ENCODE measurements at regions not wholly inside any gene's neighbourhood (a gene's known extent, or its start where the extent isn't known, plus 50 kb on each side); places are given as distances from the start of the nearest gene placed in this dataset.

DNA sequence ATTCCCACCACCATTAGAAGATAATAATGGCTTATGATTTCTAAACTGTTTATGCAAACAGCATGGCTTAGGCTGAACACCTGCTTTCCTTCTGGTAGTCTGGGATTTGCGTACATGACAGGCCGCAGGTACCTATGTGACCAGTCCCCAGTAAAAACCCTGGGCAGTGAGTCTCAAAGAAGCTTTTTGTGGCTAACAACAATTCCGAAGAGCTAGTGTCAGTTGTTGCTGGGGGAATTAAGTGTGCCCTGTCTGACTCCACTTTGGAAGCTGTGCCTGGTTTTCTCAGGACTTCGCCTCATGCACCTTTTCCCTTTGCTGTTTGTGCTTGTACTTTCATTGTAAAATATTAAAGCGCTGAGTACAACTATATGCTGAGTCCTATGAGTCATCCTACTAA, 250.2 kb upstream of the MIR17HG start:
- no peak overlapping the region for H3K4me2 ChIP-seq (ENCODE audit: low read length)
- H3K4me3 ChIP-seq (ENCODE audit: low read depth, low read length) = no peak overlapping the region
- no peaks in the 10 kb centered on the region for H3K79me2 ChIP-seq
- no peak overlapping the region for H3K9ac ChIP-seq
- H3K36me3 ChIP-seq (ENCODE audit: control insufficient read depth, insufficient read depth, low read length) = no peaks in the 10 kb centered on the region
- H3K4me1 ChIP-seq = no peaks in the 10 kb centered on the region
- no peaks in the 10 kb centered on the region for H3K9me3 ChIP-seq (ENCODE audit: control insufficient read depth, low read length)
- H3K27ac ChIP-seq = no peak overlapping the region
- TF ChIP-seq, protein P1, sequence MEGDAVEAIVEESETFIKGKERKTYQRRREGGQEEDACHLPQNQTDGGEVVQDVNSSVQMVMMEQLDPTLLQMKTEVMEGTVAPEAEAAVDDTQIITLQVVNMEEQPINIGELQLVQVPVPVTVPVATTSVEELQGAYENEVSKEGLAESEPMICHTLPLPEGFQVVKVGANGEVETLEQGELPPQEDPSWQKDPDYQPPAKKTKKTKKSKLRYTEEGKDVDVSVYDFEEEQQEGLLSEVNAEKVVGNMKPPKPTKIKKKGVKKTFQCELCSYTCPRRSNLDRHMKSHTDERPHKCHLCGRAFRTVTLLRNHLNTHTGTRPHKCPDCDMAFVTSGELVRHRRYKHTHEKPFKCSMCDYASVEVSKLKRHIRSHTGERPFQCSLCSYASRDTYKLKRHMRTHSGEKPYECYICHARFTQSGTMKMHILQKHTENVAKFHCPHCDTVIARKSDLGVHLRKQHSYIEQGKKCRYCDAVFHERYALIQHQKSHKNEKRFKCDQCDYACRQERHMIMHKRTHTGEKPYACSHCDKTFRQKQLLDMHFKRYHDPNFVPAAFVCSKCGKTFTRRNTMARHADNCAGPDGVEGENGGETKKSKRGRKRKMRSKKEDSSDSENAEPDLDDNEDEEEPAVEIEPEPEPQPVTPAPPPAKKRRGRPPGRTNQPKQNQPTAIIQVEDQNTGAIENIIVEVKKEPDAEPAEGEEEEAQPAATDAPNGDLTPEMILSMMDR (IDR thresholded peaks at IDR 0.05) = no peak
- no peaks in the 10 kb centered on the region for H3K27me3 ChIP-seq (ENCODE audit: control insufficient read depth, insufficient read depth, low read length)
- H2AFZ ChIP-seq = no peak overlapping the region

DNA sequence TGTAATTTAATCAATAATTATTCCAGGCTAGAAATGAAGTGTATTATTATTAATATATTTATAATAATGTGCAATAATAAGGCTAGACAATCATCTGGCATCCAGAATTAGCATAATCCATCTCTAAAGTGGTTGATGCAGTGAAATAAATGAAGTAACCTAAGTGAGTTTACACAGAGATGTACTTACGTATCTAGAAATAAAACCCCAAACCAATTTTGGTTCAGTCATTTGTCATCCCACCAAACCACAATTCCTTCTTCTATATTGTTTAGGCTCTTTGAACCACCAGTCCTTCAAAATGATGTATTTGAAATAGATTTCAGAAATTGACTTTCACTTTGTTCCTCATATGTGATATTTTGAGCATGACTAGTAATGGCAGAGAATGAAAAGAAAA, 247.6 kb upstream of the MIR17HG start:
- Histone ChIP-seq H3K27me3 (ENCODE audit: control insufficient read depth, insufficient read depth, low read length) (no peaks in the 10 kb centered on the region), H3K36me3 (ENCODE audit: control insufficient read depth, insufficient read depth, low read length) (no peaks in the 10 kb centered on the region), H3K9ac (no peak overlapping the region), H3K4me3 (ENCODE audit: low read depth, low read length) (no peak overlapping the region), H3K79me2 (no peaks in the 10 kb centered on the region), H3K9me3 (ENCODE audit: control insufficient read depth, low read length) (no peaks in the 10 kb centered on the region), H3K4me1 (no peaks in the 10 kb centered on the region), H3K27ac (no peak overlapping the region), H3K4me2 (ENCODE audit: low read length) (no peak overlapping the region), H2AFZ (no peak overlapping the region)
- TF ChIP-seq, protein P1 (IDR thresholded peaks at IDR 0.05) = no peak

DNA sequence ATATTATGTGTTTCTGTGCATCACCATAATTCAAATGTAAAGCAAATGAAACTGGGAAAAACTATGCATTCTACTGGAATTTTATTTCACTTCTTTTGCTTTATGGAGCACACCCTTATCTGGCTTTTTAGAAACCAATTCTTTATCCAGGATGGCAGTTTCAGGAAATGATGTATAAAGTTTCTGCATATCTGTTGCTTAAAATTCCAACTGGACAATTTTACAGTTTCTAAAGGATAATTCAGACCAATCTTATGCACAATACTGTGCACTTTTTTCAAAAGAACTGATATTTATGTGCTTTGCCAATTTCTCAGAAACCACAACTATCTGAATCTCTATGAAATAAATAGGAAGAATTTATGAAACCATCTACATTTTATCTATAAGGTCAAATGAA, 246.5 kb upstream of the MIR17HG start:
- no peak overlapping the region for H3K9ac ChIP-seq
- no peaks in the 10 kb centered on the region for H3K36me3 ChIP-seq (ENCODE audit: control insufficient read depth, insufficient read depth, low read length)
- H3K4me1 ChIP-seq = no peaks in the 10 kb centered on the region
- H3K4me3 ChIP-seq (ENCODE audit: low read depth, low read length) = no peak overlapping the region
- no peaks in the 10 kb centered on the region for H3K79me2 ChIP-seq
- no peaks in the 10 kb centered on the region for H3K9me3 ChIP-seq (ENCODE audit: control insufficient read depth, low read length)
- no peaks in the 10 kb centered on the region for H3K27me3 ChIP-seq (ENCODE audit: control insufficient read depth, insufficient read depth, low read length)
- no peak overlapping the region for H2AFZ ChIP-seq
- no peak overlapping the region for H3K4me2 ChIP-seq (ENCODE audit: low read length)
- TF ChIP-seq, protein P1 (IDR thresholded peaks at IDR 0.05) = no peak
- H3K27ac ChIP-seq = no peak overlapping the region

DNA sequence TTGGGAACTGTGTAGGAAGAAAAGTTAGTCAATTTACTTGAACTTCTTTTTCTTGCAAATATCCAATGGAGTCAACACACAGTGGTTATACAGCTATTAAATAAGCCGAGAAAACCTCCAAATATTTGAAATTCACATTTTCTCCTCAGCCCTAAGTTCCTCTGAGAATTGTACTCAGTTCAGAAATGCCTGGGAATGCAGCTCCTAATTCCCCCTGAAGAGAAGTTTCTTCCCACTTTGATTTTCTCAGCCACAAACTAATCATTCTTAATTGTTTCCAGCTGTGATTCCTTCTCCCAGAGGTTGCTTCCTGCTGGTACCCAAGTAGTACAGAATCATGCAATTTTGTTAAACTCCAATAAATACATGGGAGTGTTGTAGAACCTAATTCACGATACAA, 246.1 kb upstream of the MIR17HG start:
- TF ChIP-seq, protein P1 (IDR thresholded peaks at IDR 0.05) = no peak
- no peaks in the 10 kb centered on the region for H3K79me2 ChIP-seq

DNA sequence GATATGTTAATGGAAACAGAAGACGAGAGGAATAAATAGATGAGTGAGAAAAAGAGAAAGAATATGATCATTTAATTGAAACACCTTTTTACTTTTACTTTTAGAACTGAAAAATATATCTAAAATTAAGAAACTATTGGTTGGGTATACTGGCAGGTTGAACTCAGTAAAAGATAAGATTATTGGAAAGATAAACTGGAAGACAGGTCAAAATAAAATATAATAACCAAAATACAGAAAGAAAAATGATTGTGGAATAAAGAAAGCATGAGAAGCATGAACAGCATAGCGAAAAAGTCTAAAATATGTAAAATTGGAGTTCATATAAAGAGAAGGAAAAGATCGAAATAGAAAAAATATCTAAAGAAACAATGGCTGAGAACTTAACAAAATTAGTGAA, 242.2 kb upstream of the MIR17HG start:
- Histone ChIP-seq H2AFZ (no peak overlapping the region), H3K4me2 (ENCODE audit: low read length) (no peak overlapping the region), H3K9ac (no peak overlapping the region), H3K36me3 (ENCODE audit: control insufficient read depth, insufficient read depth, low read length) (no peaks in the 10 kb centered on the region), H3K79me2 (no peaks in the 10 kb centered on the region), H3K27ac (no peak overlapping the region), H3K9me3 (ENCODE audit: control insufficient read depth, low read length) (no peaks in the 10 kb centered on the region), H3K4me3 (ENCODE audit: low read depth, low read length) (no peak overlapping the region), H3K27me3 (ENCODE audit: control insufficient read depth, insufficient read depth, low read length) (no peaks in the 10 kb centered on the region), H3K4me1 (no peaks in the 10 kb centered on the region)
- TF ChIP-seq, protein P1 (IDR thresholded peaks at IDR 0.05) = no peak

More for the DNA sequence above, 246.1 kb upstream of the MIR17HG start:
- Histone ChIP-seq H3K4me1 (no peaks in the 10 kb centered on the region), H3K27me3 (ENCODE audit: control insufficient read depth, insufficient read depth, low read length) (no peaks in the 10 kb centered on the region), H3K27ac (no peak overlapping the region), H2AFZ (no peak overlapping the region), H3K4me2 (ENCODE audit: low read length) (no peak overlapping the region), H3K9ac (no peak overlapping the region), H3K4me3 (ENCODE audit: low read depth, low read length) (no peak overlapping the region), H3K36me3 (ENCODE audit: control insufficient read depth, insufficient read depth, low read length) (no peaks in the 10 kb centered on the region), H3K9me3 (ENCODE audit: control insufficient read depth, low read length) (no peaks in the 10 kb centered on the region)

All from parathyroid adenoma (tissue), 2 donors.